HepG2 (cell line): ENCODE measurements at regions not wholly inside any gene's neighbourhood (a gene's known extent, or its start where the extent isn't known, plus 50 kb on each side); places are given as distances from the start of the nearest gene placed in this dataset.

Experiments
- ATM ChIP-seq: fragments of 450-650 bp; IDR thresholded peaks from 2 replicates; pipeline ENCODE4 v1.7.1; 2017; ENCODE audit warnings: mild to moderate bottlenecking, borderline replicate concordance
- DNMT3B ChIP-seq: conservative IDR thresholded peaks from 2 replicates; pipeline ENCODE4 v1.6.1; 2016; ENCODE audit warnings: missing biosample characterization, control low read depth
- FOXA1 ChIP-seq, 2 experiments: fragments of 450-650 bp in 1 of 2; sonication (generic) in 1 of 2; formaldehyde crosslinking in 1 of 2; IDR thresholded peaks; 2 replicates each; pipeline versions ENCODE4 v1.4.0 to v1.6.1; 2016 to 2020; ENCODE audit warnings: missing genetic modification reagents in 1 of 2
- FOXP1 ChIP-seq, 2 experiments: fragments of 450-650 bp in 1 of 2; IDR thresholded peaks; 2 replicates each; pipeline ENCODE4 v1.6.1; 2017 to 2018; ENCODE audit warnings: antibody characterized with exemption in 1 of 2
- HDAC6 ChIP-seq: fragments of 200-600 bp; sonication (generic); IDR thresholded peaks from 2 replicates; pipeline ENCODE4 v1.7.0; 2017; ENCODE audit warnings: mild to moderate bottlenecking, antibody characterized with exemption, low read length, low read depth
- KAT7 ChIP-seq: IDR thresholded peaks from 2 replicates; pipeline ENCODE4 v1.6.1; 2018; ENCODE audit warnings: borderline replicate concordance, missing compliant biosample characterization
- KMT2A ChIP-seq: sonication (generic); formaldehyde crosslinking; IDR thresholded peaks from 2 replicates; pipeline ENCODE4 v1.4.0; 2020; ENCODE audit warnings: missing genetic modification reagents
- NR1H2 ChIP-seq: sonication (generic); formaldehyde crosslinking; IDR thresholded peaks from 2 replicates; pipeline ENCODE4 v1.8.1; 2022; ENCODE audit warnings: low read depth, missing genetic modification reagents, borderline replicate concordance
- NRL ChIP-seq: sonication (generic); formaldehyde crosslinking; IDR thresholded peaks from 2 replicates; pipeline ENCODE4 v1.5.0; 2020; ENCODE audit warnings: missing genetic modification reagents, mild to moderate bottlenecking, moderate library complexity, borderline replicate concordance
- PAX8 ChIP-seq: sonication (generic); formaldehyde crosslinking; IDR thresholded peaks from 2 replicates; pipeline ENCODE4 v1.8.0; 2022; ENCODE audit warnings: mild to moderate bottlenecking, missing genetic modification reagents, borderline replicate concordance
- RCOR2 ChIP-seq: IDR thresholded peaks from 2 replicates; pipeline ENCODE4 v1.6.1; 2016; ENCODE audit warnings: missing biosample characterization, missing genetic modification reagents
- SOX6 ChIP-seq, 2 experiments: fragments of 450-650 bp in 1 of 2; sonication (generic) in 1 of 2; formaldehyde crosslinking in 1 of 2; IDR thresholded peaks; 2 replicates each; pipeline versions ENCODE4 v1.4.0 to v1.6.1; 2017 to 2020; ENCODE audit warnings: antibody characterized with exemption in 1 of 2, mild to moderate bottlenecking in 1 of 2, missing genetic modification reagents in 1 of 2
- SRSF4 ChIP-seq: fragments of 200-400 bp; formaldehyde crosslinking; IDR thresholded peaks from one replicate; pipeline ENCODE4 v1.6.1; 2018; ENCODE audit warnings: mild to moderate bottlenecking, low read depth, low read length, moderate library complexity; ENCODE audit not compliant: poor library complexity, severe bottlenecking
- U2AF2 ChIP-seq: fragments of 200-400 bp; formaldehyde crosslinking; IDR thresholded peaks from 2 replicates; pipeline ENCODE4 v1.6.1; 2017; ENCODE audit warnings: low read depth, mild to moderate bottlenecking, low read length
- YY1 ChIP-seq: IDR thresholded peaks from 2 replicates; pipeline ENCODE4 v1.6.1; 2011; ENCODE audit warnings: low read length, low read depth, moderate library complexity, mild to moderate bottlenecking; ENCODE audit not compliant: insufficient read depth, insufficient replicate concordance
- ZFAT ChIP-seq: sonication (generic); formaldehyde crosslinking; conservative IDR thresholded peaks from 2 replicates; pipeline ENCODE4 v1.8.1; 2023; ENCODE audit warnings: missing genetic modification reagents, inconsistent platforms
- ZNF235 ChIP-seq: sonication (generic); formaldehyde crosslinking; IDR thresholded peaks from 2 replicates; pipeline ENCODE4 v1.8.1; 2023; ENCODE audit warnings: mild to moderate bottlenecking, missing genetic modification reagents, borderline replicate concordance
- ZNF251 ChIP-seq: sonication (generic); formaldehyde crosslinking; IDR thresholded peaks from 2 replicates; pipeline ENCODE4 v1.9.0; 2021; ENCODE audit warnings: mild to moderate bottlenecking, missing genetic modification reagents
- ZNF3 ChIP-seq: IDR thresholded peaks from 2 replicates; pipeline ENCODE4 v1.7.0; 2017; ENCODE audit warnings: inconsistent platforms
- TF ChIP-seq, protein P1 (sequence below): sonication (generic); formaldehyde crosslinking; IDR thresholded peaks from 2 replicates; pipeline ENCODE4 v1.5.1; 2020; ENCODE audit warnings: mild to moderate bottlenecking, moderate library complexity, missing genetic modification reagents
- TF ChIP-seq, protein P2 (sequence below): sonication (generic); formaldehyde crosslinking; IDR thresholded peaks from 2 replicates; pipeline ENCODE4 v1.8.1; 2022; ENCODE audit warnings: mild to moderate bottlenecking, missing genetic modification reagents
- TF ChIP-seq, protein P3 (sequence below): sonication (generic); formaldehyde crosslinking; IDR thresholded peaks from 2 replicates; pipeline ENCODE4 v1.4.0; 2020; ENCODE audit warnings: missing genetic modification reagents
- TF ChIP-seq, protein P4 (sequence below): sonication (generic); formaldehyde crosslinking; IDR thresholded peaks from 2 replicates; pipeline ENCODE4 v1.5.0; 2020; ENCODE audit warnings: mild to moderate bottlenecking, low read depth, missing genetic modification reagents, borderline replicate concordance
- TF ChIP-seq, protein P5 (sequence below): sonication (generic); formaldehyde crosslinking; IDR thresholded peaks from 2 replicates; pipeline ENCODE4 v1.5.0; 2020; ENCODE audit warnings: missing genetic modification reagents
- TF ChIP-seq, protein P6 (sequence below): sonication (generic); formaldehyde crosslinking; IDR thresholded peaks from 2 replicates; pipeline ENCODE4 v1.4.0; 2020; ENCODE audit warnings: missing genetic modification reagents; ENCODE audit errors: not compliant biosample characterization

DNA sequence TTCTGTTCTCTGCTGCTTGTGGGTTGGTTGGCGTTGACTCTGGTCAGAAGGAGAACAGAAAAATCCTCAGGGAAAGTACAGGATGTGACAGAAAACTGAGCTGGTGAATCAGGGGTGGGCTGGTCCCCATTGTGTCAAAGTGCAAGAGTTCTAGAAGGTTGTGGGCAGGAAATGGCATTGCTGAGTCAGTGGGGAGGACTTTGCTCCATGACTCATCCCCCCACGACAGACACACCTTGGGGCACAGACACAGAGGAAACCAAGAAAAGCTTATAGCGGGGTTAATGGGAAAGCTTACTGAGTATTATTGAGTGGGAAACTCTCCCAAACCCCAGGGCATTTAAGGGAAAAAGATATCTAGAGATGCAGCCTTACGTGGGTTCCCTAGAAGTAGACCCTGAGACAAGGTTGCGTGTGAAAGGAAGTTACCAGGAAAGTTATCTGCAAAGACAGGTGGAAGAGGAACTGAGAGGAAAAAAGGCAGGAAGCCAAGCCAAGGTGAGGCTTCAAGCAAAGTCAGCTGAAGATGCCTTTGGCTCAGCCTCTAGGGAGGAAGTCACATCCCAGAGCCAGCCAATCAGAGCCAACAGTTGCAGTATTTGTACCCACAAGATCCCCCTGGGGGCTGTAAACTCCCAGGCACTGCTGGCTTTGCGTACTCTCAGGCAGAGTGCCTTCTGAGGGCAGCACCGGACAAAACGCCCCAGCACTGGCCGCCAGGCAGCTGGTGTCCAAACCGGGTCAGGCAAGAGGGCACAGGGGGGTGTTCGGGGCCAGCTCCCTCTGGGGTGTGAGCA is 86.4 kb downstream of the FOXL1 start (continued):
- TF ChIP-seq SRSF4 (no peak), U2AF2 (no peak), ATM (no peak), KAT7 (CRISPR knock-in tag) (no peak), NR1H2 (CRISPR knock-in tag) (no peak), KMT2A (no peak), FOXP1 (IDR thresholded peaks at IDR 0.05) (no peak), FOXP1 (CRISPR knock-in tag; IDR thresholded peaks at IDR 0.05) (no peak), ZNF235 (CRISPR knock-in tag) (no peak), YY1 (no peak), DNMT3B (no peak), RCOR2 (CRISPR knock-in tag) (no peak), ZNF3 (no peak), ZFAT (CRISPR knock-in tag) (no peak), FOXA1 (IDR thresholded peaks at IDR 0.05) (no peak), FOXA1 (CRISPR knock-in tag; IDR thresholded peaks at IDR 0.05) (no peak), NRL (CRISPR knock-in tag) (no peak), PAX8 (CRISPR knock-in tag) (no peak), SOX6 (IDR thresholded peaks at IDR 0.05) (no peak), SOX6 (CRISPR knock-in tag; IDR thresholded peaks at IDR 0.05) (peak; percentile 47; the same call in 1 of the 2 replicates), HDAC6 (no peak), ZNF251 (CRISPR knock-in tag) (no peak)
- TF ChIP-seq, protein P1, sequence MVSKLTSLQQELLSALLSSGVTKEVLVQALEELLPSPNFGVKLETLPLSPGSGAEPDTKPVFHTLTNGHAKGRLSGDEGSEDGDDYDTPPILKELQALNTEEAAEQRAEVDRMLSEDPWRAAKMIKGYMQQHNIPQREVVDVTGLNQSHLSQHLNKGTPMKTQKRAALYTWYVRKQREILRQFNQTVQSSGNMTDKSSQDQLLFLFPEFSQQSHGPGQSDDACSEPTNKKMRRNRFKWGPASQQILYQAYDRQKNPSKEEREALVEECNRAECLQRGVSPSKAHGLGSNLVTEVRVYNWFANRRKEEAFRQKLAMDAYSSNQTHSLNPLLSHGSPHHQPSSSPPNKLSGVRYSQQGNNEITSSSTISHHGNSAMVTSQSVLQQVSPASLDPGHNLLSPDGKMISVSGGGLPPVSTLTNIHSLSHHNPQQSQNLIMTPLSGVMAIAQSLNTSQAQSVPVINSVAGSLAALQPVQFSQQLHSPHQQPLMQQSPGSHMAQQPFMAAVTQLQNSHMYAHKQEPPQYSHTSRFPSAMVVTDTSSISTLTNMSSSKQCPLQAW, result no peak
- TF ChIP-seq, protein P2, sequence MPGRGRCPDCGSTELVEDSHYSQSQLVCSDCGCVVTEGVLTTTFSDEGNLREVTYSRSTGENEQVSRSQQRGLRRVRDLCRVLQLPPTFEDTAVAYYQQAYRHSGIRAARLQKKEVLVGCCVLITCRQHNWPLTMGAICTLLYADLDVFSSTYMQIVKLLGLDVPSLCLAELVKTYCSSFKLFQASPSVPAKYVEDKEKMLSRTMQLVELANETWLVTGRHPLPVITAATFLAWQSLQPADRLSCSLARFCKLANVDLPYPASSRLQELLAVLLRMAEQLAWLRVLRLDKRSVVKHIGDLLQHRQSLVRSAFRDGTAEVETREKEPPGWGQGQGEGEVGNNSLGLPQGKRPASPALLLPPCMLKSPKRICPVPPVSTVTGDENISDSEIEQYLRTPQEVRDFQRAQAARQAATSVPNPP, result no peak
- TF ChIP-seq, protein P3, sequence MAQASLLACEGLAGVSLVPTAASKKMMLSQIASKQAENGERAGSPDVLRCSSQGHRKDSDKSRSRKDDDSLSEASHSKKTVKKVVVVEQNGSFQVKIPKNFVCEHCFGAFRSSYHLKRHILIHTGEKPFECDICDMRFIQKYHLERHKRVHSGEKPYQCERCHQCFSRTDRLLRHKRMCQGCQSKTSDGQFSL (CRISPR knock-in tag), result no peak
- TF ChIP-seq, protein P4, sequence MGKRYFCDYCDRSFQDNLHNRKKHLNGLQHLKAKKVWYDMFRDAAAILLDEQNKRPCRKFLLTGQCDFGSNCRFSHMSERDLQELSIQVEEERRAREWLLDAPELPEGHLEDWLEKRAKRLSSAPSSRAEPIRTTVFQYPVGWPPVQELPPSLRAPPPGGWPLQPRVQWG, result no peak
- TF ChIP-seq, protein P5, sequence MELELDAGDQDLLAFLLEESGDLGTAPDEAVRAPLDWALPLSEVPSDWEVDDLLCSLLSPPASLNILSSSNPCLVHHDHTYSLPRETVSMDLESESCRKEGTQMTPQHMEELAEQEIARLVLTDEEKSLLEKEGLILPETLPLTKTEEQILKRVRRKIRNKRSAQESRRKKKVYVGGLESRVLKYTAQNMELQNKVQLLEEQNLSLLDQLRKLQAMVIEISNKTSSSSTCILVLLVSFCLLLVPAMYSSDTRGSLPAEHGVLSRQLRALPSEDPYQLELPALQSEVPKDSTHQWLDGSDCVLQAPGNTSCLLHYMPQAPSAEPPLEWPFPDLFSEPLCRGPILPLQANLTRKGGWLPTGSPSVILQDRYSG (CRISPR knock-in tag), result no peak
- TF ChIP-seq, protein P6, sequence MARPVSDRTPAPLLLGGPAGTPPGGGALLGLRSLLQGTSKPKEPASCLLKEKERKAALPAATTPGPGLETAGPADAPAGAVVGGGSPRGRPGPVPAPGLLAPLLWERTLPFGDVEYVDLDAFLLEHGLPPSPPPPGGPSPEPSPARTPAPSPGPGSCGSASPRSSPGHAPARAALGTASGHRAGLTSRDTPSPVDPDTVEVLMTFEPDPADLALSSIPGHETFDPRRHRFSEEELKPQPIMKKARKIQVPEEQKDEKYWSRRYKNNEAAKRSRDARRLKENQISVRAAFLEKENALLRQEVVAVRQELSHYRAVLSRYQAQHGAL (CRISPR knock-in tag), result no peak
